Activated CD4-positive, alpha-beta T cell treated with anti-CD3 and anti-CD28 coated beads, Interleukin-2, amount 50 U/mL, for 1 hour (primary cell): ENCODE measurements at regions not wholly inside any gene's neighbourhood (a gene's known extent, or its start where the extent isn't known, plus 50 kb on each side); places are given as distances from the start of the nearest gene placed in this dataset.

Experiments
- DNase-seq: peaks from one replicate; pipeline ENCODE4 v3.0.0-alpha.2; 2020

- DNase-seq: no peak
Observed at GRCh38 chr13:106744516-106744915, 176.6 kb upstream of the ARGLU1 start.

- DNase-seq: no peak
Observed at GRCh38 chr13:106738186-106738678, 170.3 kb upstream of the ARGLU1 start.

- DNase-seq: no peak
Observed at GRCh38 chr13:106736941-106737340, 169.0 kb upstream of the ARGLU1 start.

- DNase-seq: no peak
Observed at GRCh38 chr13:106734198-106734597, 166.3 kb upstream of the ARGLU1 start.

GRCh38 chr13:106723036-106723435 is 155.1 kb upstream of the ARGLU1 start:
- DNase-seq: no peak

GRCh38 chr13:106722620-106723019 is 154.7 kb upstream of the ARGLU1 start:
- DNase-seq: no peak

- DNase-seq: no peak
Observed at GRCh38 chr13:106721599-106721998, 153.7 kb upstream of the ARGLU1 start.

- no peak for DNase-seq
Observed at GRCh38 chr13:106714271-106714982, 146.5 kb upstream of the ARGLU1 start.

GRCh38 chr13:106712381-106712780 is 144.4 kb upstream of the ARGLU1 start:
- no peak for DNase-seq

- DNase-seq: no peak
Observed at GRCh38 chr13:106710266-106710665, 142.3 kb upstream of the ARGLU1 start.

- DNase-seq: no peak
Observed at GRCh38 chr13:106709522-106709921, 141.6 kb upstream of the ARGLU1 start.

GRCh38 chr13:106702505-106702904 is 134.6 kb upstream of the ARGLU1 start:
- DNase-seq: no peak

GRCh38 chr13:106701771-106702341 is 133.9 kb upstream of the ARGLU1 start:
- no peak for DNase-seq

GRCh38 chr13:106700439-106700838 is 132.5 kb upstream of the ARGLU1 start:
- DNase-seq: no peak

- no peak for DNase-seq
Observed at GRCh38 chr13:106700007-106700406, 132.1 kb upstream of the ARGLU1 start.

- DNase-seq: no peak
Observed at GRCh38 chr13:106699311-106699710, 131.4 kb upstream of the ARGLU1 start.

GRCh38 chr13:106696719-106697118 is 128.8 kb upstream of the ARGLU1 start:
- no peak for DNase-seq

GRCh38 chr13:106696140-106696539 is 128.2 kb upstream of the ARGLU1 start:
- no peak for DNase-seq

- no peak for DNase-seq
Observed at GRCh38 chr13:106695139-106695538, 127.2 kb upstream of the ARGLU1 start.

- DNase-seq: no peak
Observed at GRCh38 chr13:106691861-106692260, 123.9 kb upstream of the ARGLU1 start.

GRCh38 chr13:106691341-106691740 is 123.4 kb upstream of the ARGLU1 start:
- DNase-seq: no peak

- no peak for DNase-seq
Observed at GRCh38 chr13:106690779-106691178, 122.8 kb upstream of the ARGLU1 start.

- no peak for DNase-seq
Observed at GRCh38 chr13:106689906-106690305, 122.0 kb upstream of the ARGLU1 start.

GRCh38 chr13:106688940-106689339 is 121.0 kb upstream of the ARGLU1 start:
- DNase-seq: no peak

GRCh38 chr13:106686163-106686562 is 118.2 kb upstream of the ARGLU1 start:
- no peak for DNase-seq
